K562 (cell line): ENCODE measurements at regions not wholly inside any gene's neighbourhood (a gene's known extent, or its start where the extent isn't known, plus 50 kb on each side); places are given as distances from the start of the nearest gene placed in this dataset.

Experiments
- ELF1 ChIP-seq: fragments of 200-800 bp; sonication (Bioruptor generic); IDR thresholded peaks from 2 replicates; pipeline ENCODE4 v1.6.1; 2016; ENCODE audit warnings: missing genetic modification characterization, missing compliant biosample characterization
- ELF2 ChIP-seq: fragments of 250-450 bp; sonication (Bioruptor Pico); IDR thresholded peaks from 2 replicates; pipeline ENCODE4 v1.5.0; 2021; ENCODE audit warnings: mild to moderate bottlenecking
- NBN ChIP-seq: fragments of 450-650 bp; IDR thresholded peaks from 2 replicates; pipeline ENCODE4 v1.6.1; 2016; ENCODE audit warnings: low read depth, mild to moderate bottlenecking
- PBX2 ChIP-seq, 2 experiments: IDR thresholded peaks in 1 of 2; conservative IDR thresholded peaks in 1 of 2; 2 replicates each; pipeline ENCODE4 v1.6.1; 2016; ENCODE audit warnings: low read depth in 2 of 2, mild to moderate bottlenecking in 1 of 2, missing compliant biosample characterization in 1 of 2, missing genetic modification characterization in 1 of 2, moderate library complexity in 1 of 2
- POLR2AphosphoS5 ChIP-seq: IDR thresholded peaks from 2 replicates; pipeline ENCODE4 v1.6.1; 2011; ENCODE audit warnings: mild to moderate bottlenecking, low read depth, low read length, moderate library complexity; ENCODE audit not compliant: control insufficient read depth, insufficient read depth
- RBM14 ChIP-seq: fragments of 200-400 bp; formaldehyde crosslinking; IDR thresholded peaks from 2 replicates; pipeline ENCODE4 v1.6.1; 2018; ENCODE audit warnings: low read depth, mild to moderate bottlenecking, low read length, moderate library complexity, borderline replicate concordance; ENCODE audit not compliant: insufficient read depth
- RBM34 ChIP-seq: fragments of 200-400 bp; formaldehyde crosslinking; IDR thresholded peaks from 2 replicates; pipeline ENCODE4 v1.6.1; 2018; ENCODE audit warnings: low read length, borderline replicate concordance; ENCODE audit not compliant: insufficient read depth
- ZBTB26 ChIP-seq: fragments of 450-650 bp; formaldehyde crosslinking; IDR thresholded peaks from 2 replicates; pipeline ENCODE4 v1.4.0; 2022; ENCODE audit warnings: missing genetic modification characterization
- ZBTB5 ChIP-seq: fragments of 450-650 bp; IDR thresholded peaks from 2 replicates; pipeline ENCODE4 v1.6.1; 2017; ENCODE audit warnings: antibody characterized with exemption
- ZNF212 ChIP-seq: fragments of 450-650 bp; formaldehyde crosslinking; IDR thresholded peaks from 2 replicates; pipeline ENCODE4 v1.4.0; 2020; ENCODE audit warnings: mild to moderate bottlenecking
- ZNF263 ChIP-seq: sonication (generic); formaldehyde crosslinking; IDR thresholded peaks from 2 replicates; pipeline ENCODE4 v1.8.0; 2022; ENCODE audit warnings: mild to moderate bottlenecking, missing genetic modification reagents, borderline replicate concordance
- ZNF398 ChIP-seq: fragments of 250-450 bp; sonication (Bioruptor Pico); IDR thresholded peaks from 2 replicates; pipeline ENCODE4 v1.8.0; 2021; ENCODE audit warnings: moderate library complexity, mild to moderate bottlenecking, inconsistent platforms
- ZNF592 ChIP-seq: fragments of 450-650 bp; IDR thresholded peaks from 2 replicates; pipeline ENCODE4 v1.6.1; 2017; ENCODE audit warnings: antibody characterized with exemption, mild to moderate bottlenecking

GRCh38 chr6:27582928-27583725, 110.2 kb upstream of the ZNF184 start (continued):
- TF ChIP-seq PBX2 (CRISPR knock-in tag; IDR thresholded peaks at IDR 0.05; ENCODE audit: low read depth) (no peak), PBX2 (tag; conservative IDR thresholded peaks at IDR 0.05; ENCODE audit: low read depth) (no peak), NBN (peak; percentile 37; the same call in 1 of the 2 replicates), ELF2 (CRISPR knock-in tag) (no peak), ELF1 (tag) (no peak), ZBTB5 (peak; percentile 59; the same call in 1 of the 2 replicates), ZNF592 (peak; percentile 86), RBM34 (no peak), ZNF212 (no peak), ZNF263 (CRISPR knock-in tag) (no peak), ZBTB26 (CRISPR knock-in tag) (no peak), RBM14 (no peak), ZNF398 (CRISPR knock-in tag) (no peak), POLR2AphosphoS5 (no peak)
